NCI-H2196 (cell line): ENCODE measurements at regions not wholly inside any gene's neighbourhood (a gene's known extent, or its start where the extent isn't known, plus 50 kb on each side); places are given as distances from the start of the nearest gene placed in this dataset.

Source experiments
- DNase-seq: peaks from one replicate; lab custom pipeline; 2025; ENCODE audit not compliant: unreplicated experiment; lab: John Stamatoyannopoulos, UW

- DNase-seq: no peak
Measured at GRCh38 chr1:200253774-200254495, 155.9 kb downstream of the ZNF281 start.

GRCh38 chr1:200252531-200252930, 157.3 kb downstream of the ZNF281 start:
- no peak for DNase-seq

GRCh38 chr1:200250469-200250868, 159.4 kb downstream of the ZNF281 start:
- no peak for DNase-seq

GRCh38 chr1:200248541-200248940, 161.3 kb downstream of the ZNF281 start:
- DNase-seq: no peak

- DNase-seq: no peak
Measured at GRCh38 chr1:200247518-200247917, 162.3 kb downstream of the ZNF281 start.

GRCh38 chr1:200245473-200245872, 164.4 kb downstream of the ZNF281 start:
- no peak for DNase-seq

- no peak for DNase-seq
Measured at GRCh38 chr1:200243042-200243437, 166.8 kb downstream of the ZNF281 start.

GRCh38 chr1:200242110-200243041, 167.5 kb downstream of the ZNF281 start:
- DNase-seq: no peak

- DNase-seq: no peak
Measured at GRCh38 chr1:200240656-200241055, 169.2 kb downstream of the ZNF281 start.

GRCh38 chr1:200238311-200238710, 171.5 kb downstream of the ZNF281 start:
- no peak for DNase-seq

- DNase-seq: no peak
Measured at GRCh38 chr1:200237066-200237465, 172.8 kb downstream of the ZNF281 start.

- no peak for DNase-seq
Measured at GRCh38 chr1:200234938-200235337, 174.9 kb downstream of the ZNF281 start.

GRCh38 chr1:200233393-200233792, 176.4 kb downstream of the ZNF281 start:
- no peak for DNase-seq

GRCh38 chr1:200231787-200232231, 178.0 kb downstream of the ZNF281 start:
- DNase-seq: no peak

- DNase-seq: no peak
Measured at GRCh38 chr1:200230671-200231070, 179.2 kb downstream of the ZNF281 start.

- no peak for DNase-seq
Measured at GRCh38 chr1:200228486-200228885, 181.3 kb downstream of the ZNF281 start.

GRCh38 chr1:200228081-200228480, 181.8 kb downstream of the ZNF281 start:
- no peak for DNase-seq
